C4-2B (cell line): ENCODE measurements at regions not wholly inside any gene's neighbourhood (a gene's known extent, or its start where the extent isn't known, plus 50 kb on each side); places are given as distances from the start of the nearest gene placed in this dataset.

Source experiments
- CTCF ChIP-seq: fragments of 450-650 bp; conservative IDR thresholded peaks from 2 replicates; pipeline ENCODE4 v1.5.1; 2017; ENCODE audit warnings: mild to moderate bottlenecking
- ZFX ChIP-seq: fragments of 450-650 bp; IDR thresholded peaks from 2 replicates; pipeline ENCODE4 v1.6.1; 2017

- TF ChIP-seq CTCF (no peak), ZFX (no peak)
These were observed 159.6 kb downstream of the FAM78B start for GRCh38 chr1:166007176-166007575.
